Thoracic aorta (tissue), 2 donors: ENCODE measurements at regions not wholly inside any gene's neighbourhood (a gene's known extent, or its start where the extent isn't known, plus 50 kb on each side); places are given as distances from the start of the nearest gene placed in this dataset.

Experiments
- ATAC-seq: fragments of 150-250 bp; one replicate; pipeline ENCODE4 v1.8.0; 2017; ENCODE audit warnings: low read depth; ENCODE audit not compliant: insufficient number of reproducible peaks, low FRiP score
- DNase-seq: peaks from one replicate; pipeline ENCODE4 v3.0.0-alpha.2; 2020; ENCODE audit warnings: low spot score
- H3K27ac ChIP-seq, 2 donors: fragments of 200-600 bp; sonication (generic); 1 replicate in 1 of 2; 2 replicates in 1 of 2; pipeline ENCODE4 v1.5.1; 2016; ENCODE audit warnings: mild to moderate bottlenecking in 2 of 2, moderate library complexity in 2 of 2
- H3K27me3 ChIP-seq: fragments of 200-600 bp; sonication (generic); replicated peaks from 2 replicates; pipeline ENCODE4 v1.6.0; 2016; ENCODE audit warnings: mild to moderate bottlenecking; ENCODE audit not compliant: insufficient read depth
- H3K36me3 ChIP-seq: fragments of 200-600 bp; sonication (generic); one replicate; pipeline ENCODE4 v1.5.1; 2016
- H3K4me1 ChIP-seq, 2 donors: fragments of 200-600 bp; sonication (generic); 1 replicate in 1 of 2; 2 replicates in 1 of 2; pipeline versions ENCODE4 v1.5.1 to v1.6.0; 2016; ENCODE audit warnings: low read depth in 2 of 2, mild to moderate bottlenecking in 1 of 2; ENCODE audit not compliant: control insufficient read depth in 1 of 2
- H3K4me3 ChIP-seq: fragments of 200-600 bp; sonication (generic); 2 replicates; pipeline ENCODE4 v1.5.1; 2016; ENCODE audit warnings: mild to moderate bottlenecking
- H3K9me3 ChIP-seq: fragments of 200-600 bp; sonication (generic); 2 replicates; pipeline ENCODE4 v1.5.1; 2016
- TF ChIP-seq, protein P1 (sequence below): fragments of 200-600 bp; sonication (generic); IDR thresholded peaks from one replicate; pipeline ENCODE4 v1.5.1; 2019; ENCODE audit warnings: antibody characterized with exemption

DNA sequence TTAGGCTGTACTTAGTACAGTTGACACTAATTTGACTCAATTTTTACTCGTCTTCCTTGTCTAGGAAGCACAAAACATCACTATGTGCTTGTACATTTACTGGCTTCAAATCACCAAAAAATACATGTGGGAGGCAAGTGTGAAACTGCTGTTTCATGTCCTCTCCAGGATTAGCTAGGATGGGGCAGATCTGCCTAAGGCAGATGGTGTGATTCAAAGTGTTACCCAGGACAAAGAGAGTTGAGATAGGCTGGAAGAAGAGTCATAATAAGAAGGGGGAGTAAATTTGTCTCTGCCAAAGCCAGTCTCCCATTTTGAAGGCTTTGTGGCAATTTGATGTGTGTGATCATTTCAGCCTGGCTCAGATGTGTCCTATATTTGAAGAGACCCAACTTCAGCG is 821.6 kb upstream of the ZEB2 start:
- ATAC-seq (no peak), DNase-seq (no peak)
- Histone ChIP-seq H3K27ac (no peak overlapping the region), H3K27me3 (no peaks in the 10 kb centered on the region), H3K9me3 (no peaks in the 10 kb centered on the region), H3K4me3 (no peak overlapping the region), H3K36me3 (no peaks in the 10 kb centered on the region), H3K4me1 (peaks cover 11 to 14% of the 10 kb centered on the region in 2 donors)
- TF ChIP-seq, protein P1, sequence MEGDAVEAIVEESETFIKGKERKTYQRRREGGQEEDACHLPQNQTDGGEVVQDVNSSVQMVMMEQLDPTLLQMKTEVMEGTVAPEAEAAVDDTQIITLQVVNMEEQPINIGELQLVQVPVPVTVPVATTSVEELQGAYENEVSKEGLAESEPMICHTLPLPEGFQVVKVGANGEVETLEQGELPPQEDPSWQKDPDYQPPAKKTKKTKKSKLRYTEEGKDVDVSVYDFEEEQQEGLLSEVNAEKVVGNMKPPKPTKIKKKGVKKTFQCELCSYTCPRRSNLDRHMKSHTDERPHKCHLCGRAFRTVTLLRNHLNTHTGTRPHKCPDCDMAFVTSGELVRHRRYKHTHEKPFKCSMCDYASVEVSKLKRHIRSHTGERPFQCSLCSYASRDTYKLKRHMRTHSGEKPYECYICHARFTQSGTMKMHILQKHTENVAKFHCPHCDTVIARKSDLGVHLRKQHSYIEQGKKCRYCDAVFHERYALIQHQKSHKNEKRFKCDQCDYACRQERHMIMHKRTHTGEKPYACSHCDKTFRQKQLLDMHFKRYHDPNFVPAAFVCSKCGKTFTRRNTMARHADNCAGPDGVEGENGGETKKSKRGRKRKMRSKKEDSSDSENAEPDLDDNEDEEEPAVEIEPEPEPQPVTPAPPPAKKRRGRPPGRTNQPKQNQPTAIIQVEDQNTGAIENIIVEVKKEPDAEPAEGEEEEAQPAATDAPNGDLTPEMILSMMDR, result no peak

DNA sequence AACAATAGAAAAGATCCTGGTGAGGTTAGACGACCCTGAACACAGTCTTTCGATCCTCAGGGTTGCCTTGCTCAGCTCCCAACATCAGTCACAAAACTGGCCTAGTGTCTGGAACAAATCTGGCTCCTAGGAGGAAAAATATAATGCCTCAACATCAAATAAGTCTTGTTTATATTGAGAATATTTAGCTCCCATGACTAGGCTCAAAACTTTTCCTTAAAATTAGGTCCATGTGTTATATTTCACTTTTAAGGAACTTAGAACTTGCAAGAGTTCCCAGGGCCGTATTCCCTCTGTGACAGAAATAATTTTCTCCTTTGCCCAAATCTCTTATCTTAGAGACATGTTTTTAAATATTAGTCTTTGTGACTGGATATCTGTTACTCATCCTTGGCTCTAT is 819.7 kb upstream of the ZEB2 start:
- ATAC-seq, result no peak
- H3K27ac ChIP-seq, result peak overlapping the region; percentile 7 to 9

DNA sequence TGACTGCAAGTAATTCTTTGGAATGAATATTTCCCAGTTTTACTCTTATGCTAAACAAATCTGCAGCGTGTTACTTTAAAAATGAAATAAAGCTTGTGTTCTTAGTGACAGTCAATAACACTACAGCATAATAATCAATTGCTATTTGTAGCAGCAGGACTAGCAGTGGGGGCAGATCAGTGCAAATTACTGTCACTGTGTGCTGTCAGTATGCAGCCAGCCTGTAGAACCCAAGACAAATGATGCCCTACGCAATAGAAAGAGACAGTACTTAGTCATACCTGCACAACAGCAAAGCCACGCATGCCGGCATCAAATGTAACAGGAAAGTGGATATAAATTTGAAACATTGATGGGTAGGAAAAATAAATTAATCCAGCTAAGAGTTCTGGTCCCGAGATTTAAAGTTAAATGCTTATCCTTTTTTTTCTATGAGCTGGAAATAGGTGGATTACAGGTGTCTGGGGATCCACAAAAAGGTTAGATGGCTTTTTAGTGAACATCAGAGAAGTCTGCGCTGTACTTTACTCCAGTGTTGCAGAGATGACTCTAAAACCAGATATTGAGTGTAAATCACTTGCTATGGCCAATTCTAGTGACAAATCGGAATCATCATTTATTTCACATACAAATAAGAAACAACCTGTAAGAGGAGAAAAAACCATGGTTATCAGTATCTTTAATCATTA is 812.4 kb upstream of the ZEB2 start:
- TF ChIP-seq, protein P1, result no peak
- Histone ChIP-seq H3K9me3 (no peaks in the 10 kb centered on the region), H3K4me3 (no peak overlapping the region), H3K4me1 (no peaks in the 10 kb centered on the region), H3K36me3 (no peaks in the 10 kb centered on the region), H3K27me3 (no peaks in the 10 kb centered on the region), H3K27ac (no peak overlapping the region)
- no peak for DNase-seq
- ATAC-seq, result no peak

More for the DNA sequence above, 819.7 kb upstream of the ZEB2 start:
- no peak for DNase-seq
- H3K27me3 ChIP-seq, result no peaks in the 10 kb centered on the region
- H3K4me3 ChIP-seq, result no peak overlapping the region
- H3K9me3 ChIP-seq, result no peaks in the 10 kb centered on the region
- peaks cover 11 to 14% of the 10 kb centered on the region in 2 donors for H3K4me1 ChIP-seq
- TF ChIP-seq, protein P1, result no peak
- H3K36me3 ChIP-seq, result no peaks in the 10 kb centered on the region

DNA sequence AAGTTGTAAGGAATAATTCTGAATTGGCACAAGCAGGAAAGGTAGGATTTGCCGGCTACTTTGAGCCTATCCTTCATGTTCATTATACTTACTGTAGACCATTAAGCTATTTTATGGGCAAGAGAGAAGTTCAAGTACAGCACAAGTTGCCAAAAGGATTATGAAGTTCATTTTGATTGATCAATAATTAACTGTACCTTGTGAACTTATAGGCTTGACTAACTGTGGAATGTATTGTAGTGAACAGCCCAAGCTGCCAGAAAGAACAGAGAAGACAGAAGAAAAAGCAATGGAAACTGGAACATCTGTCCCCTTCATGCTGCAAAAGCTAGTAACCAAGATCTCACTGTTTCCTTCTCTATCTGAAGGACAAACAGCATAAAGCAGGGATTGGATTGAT is 810.1 kb upstream of the ZEB2 start:
- Histone ChIP-seq H3K4me3 (no peak overlapping the region), H3K27me3 (no peaks in the 10 kb centered on the region), H3K4me1 (no peaks in the 10 kb centered on the region), H3K36me3 (no peaks in the 10 kb centered on the region), H3K9me3 (no peaks in the 10 kb centered on the region), H3K27ac (no peak overlapping the region)
- TF ChIP-seq, protein P1, result no peak
- DNase-seq (no peak), ATAC-seq (no peak)

DNA sequence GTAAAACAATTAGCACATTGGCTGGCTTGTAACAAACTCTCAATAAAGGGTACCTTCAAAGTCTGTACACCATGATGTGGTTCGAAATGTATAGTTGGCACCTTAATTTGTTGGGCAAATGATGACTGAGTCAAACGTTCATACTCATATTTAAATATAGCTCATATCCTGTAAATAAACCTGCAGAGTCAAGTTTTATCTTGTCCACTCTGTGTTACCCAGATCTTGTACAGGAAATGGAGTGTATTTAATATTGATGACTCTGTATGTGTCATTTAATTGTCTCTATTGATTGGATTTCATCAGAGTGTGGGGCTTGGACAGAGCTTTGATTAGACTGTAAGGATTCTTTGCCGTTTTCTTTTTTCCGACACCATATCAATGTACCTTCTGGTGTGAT is 805.6 kb upstream of the ZEB2 start:
- Histone ChIP-seq H3K4me1 (no peaks in the 10 kb centered on the region), H3K9me3 (no peaks in the 10 kb centered on the region), H3K36me3 (no peaks in the 10 kb centered on the region), H3K4me3 (no peak overlapping the region), H3K27ac (no peak overlapping the region), H3K27me3 (no peaks in the 10 kb centered on the region)
- DNase-seq (no peak), ATAC-seq (no peak)
- TF ChIP-seq, protein P1, result no peak
